WERI-Rb-1 (cell line): ENCODE measurements at regions not wholly inside any gene's neighbourhood (a gene's known extent, or its start where the extent isn't known, plus 50 kb on each side); places are given as distances from the start of the nearest gene placed in this dataset.

Source experiments
- DNase-seq: peaks from one replicate; pipeline ENCODE4 v3.0.0-alpha.2; 2020
- H3K27ac ChIP-seq: fragments of 250-450 bp; sonication (Bioruptor Pico); 2 replicates; pipeline ENCODE4 v1.5.1; 2020; ENCODE audit warnings: mild to moderate bottlenecking, moderate library complexity
- H3K27me3 ChIP-seq: fragments of 250-450 bp; sonication (Bioruptor Pico); 2 replicates; pipeline ENCODE4 v1.5.1; 2021; ENCODE audit warnings: mild to moderate bottlenecking, low read depth, moderate library complexity; ENCODE audit not compliant: insufficient read depth, severe bottlenecking
- H3K36me3 ChIP-seq: fragments of 250-450 bp; sonication (Bioruptor Pico); 2 replicates; pipeline ENCODE4 v1.5.1; 2020; ENCODE audit warnings: mild to moderate bottlenecking, moderate library complexity
- H3K4me3 ChIP-seq: 2 replicates; pipeline ENCODE4 v1.5.1; 2011; ENCODE audit warnings: low read depth, mild to moderate bottlenecking, control low read depth, low read length
- H3K9me3 ChIP-seq: fragments of 250-450 bp; sonication (Bioruptor Pico); 2 replicates; pipeline ENCODE4 v1.5.1; 2021; ENCODE audit warnings: mild to moderate bottlenecking, moderate library complexity; ENCODE audit not compliant: severe bottlenecking
- CTCF ChIP-seq: IDR thresholded peaks from 2 replicates; pipeline ENCODE4 v1.5.1; 2011; ENCODE audit warnings: low read depth, mild to moderate bottlenecking, control low read depth, inconsistent platforms, low read length

DNA sequence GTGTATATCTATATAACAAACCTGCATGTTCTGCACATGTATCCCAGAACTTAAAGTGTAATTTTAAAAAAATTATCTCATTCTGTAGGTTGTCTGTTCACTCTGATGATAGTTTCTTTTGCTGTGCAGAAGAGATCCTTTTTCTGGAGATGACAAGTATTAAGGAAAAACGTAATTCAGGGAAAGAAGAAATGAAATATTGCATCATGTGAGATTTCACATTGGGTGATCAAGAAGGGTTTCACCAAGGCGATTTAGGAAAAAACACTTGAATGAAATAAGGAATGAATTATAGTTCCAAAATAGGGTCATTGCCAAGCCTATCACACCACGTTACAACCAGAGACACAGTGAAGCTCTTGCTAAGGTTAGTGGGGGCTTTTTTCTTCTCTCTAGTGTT, 227.9 kb downstream of the HNRNPD start:
- no peaks in the 10 kb centered on the region for H3K36me3 ChIP-seq
- no peak for DNase-seq
- no peak overlapping the region for H3K4me3 ChIP-seq
- TF ChIP-seq CTCF = no peak
- H3K9me3 ChIP-seq = no peaks in the 10 kb centered on the region
- no peaks in the 10 kb centered on the region for H3K27me3 ChIP-seq
- no peak overlapping the region for H3K27ac ChIP-seq

DNA sequence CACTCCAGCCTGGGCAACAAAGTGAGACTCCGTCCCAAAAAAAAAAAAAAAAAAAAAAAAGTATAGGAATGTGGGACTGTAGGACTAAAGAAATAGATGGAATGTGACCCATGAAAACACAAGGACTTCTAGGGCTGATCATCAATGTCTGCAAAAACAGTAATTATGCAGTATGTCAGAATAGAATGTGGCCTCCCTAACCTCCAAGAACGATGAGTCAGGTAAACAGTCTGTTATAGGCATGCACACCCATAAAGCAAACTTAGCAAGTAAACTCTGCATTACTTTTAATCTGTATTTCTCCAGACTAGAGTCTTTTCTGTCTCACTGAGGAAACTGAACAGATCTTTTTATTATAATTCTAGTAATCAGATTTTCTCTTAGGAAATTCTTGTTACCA, 233.4 kb downstream of the HNRNPD start:
- Histone ChIP-seq H3K4me3 (no peak overlapping the region), H3K36me3 (no peaks in the 10 kb centered on the region), H3K9me3 (no peaks in the 10 kb centered on the region), H3K27ac (no peak overlapping the region), H3K27me3 (no peaks in the 10 kb centered on the region)
- no peak for DNase-seq
- no peak for TF ChIP-seq CTCF

GRCh38 chr4:82139287-82139686, 234.5 kb downstream of the HNRNPD start:
- Histone ChIP-seq H3K9me3 (no peaks in the 10 kb centered on the region), H3K4me3 (no peak overlapping the region), H3K27me3 (no peaks in the 10 kb centered on the region), H3K27ac (no peak overlapping the region), H3K36me3 (no peaks in the 10 kb centered on the region)
- TF ChIP-seq CTCF = no peak
- DNase-seq = no peak

DNA sequence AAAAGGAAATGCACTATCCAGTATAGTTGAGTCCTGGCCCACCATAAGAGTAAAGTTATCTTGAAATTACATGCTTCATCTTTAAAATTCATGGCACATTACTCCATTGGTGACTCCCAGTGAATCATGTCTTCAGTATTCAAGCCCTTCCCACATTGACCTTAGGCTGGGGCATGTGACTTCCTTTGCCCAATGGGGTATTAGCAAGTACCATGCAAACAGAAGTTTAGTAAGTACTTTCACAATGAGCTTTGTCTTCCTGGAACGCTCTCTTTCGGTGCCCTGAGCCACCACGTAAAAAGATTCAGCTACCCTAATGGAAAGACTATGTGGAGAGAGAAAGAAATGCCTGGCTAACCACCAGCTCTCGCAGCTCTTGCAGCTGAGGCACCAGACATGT, 235.4 kb downstream of the HNRNPD start:
- no peak for TF ChIP-seq CTCF
- Histone ChIP-seq H3K9me3 (no peaks in the 10 kb centered on the region), H3K36me3 (no peaks in the 10 kb centered on the region), H3K27ac (no peak overlapping the region), H3K4me3 (no peak overlapping the region), H3K27me3 (no peaks in the 10 kb centered on the region)
- no peak for DNase-seq

DNA sequence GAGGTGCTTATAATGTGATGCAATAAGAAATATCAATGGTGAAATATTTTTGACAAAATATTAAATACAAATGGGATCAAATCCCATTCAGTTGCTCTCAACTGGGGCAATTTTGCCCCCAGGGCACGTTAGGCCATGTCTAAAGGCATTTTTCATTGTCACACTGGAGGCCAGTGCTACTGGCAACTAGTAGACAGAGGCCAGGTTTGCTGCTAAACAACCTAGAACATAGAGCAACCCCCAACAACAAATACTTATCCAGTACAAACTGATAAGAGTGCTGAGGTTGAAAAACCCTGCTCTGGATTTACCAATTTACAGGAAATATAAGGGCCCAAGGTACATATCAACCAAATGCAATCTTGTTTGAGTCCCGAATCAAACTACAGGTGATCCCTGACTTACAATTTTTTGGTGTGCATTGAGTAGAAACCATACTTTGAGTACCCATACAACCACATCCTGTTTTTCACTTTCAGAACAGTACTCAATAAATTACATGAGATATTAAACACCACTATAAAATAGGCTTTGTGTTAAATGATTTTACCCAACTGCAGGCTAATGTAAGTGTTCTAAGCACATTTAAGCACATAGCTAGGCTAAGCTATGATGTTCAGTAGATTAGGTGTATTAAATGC, 237.5 kb downstream of the HNRNPD start:
- Histone ChIP-seq H3K27me3 (no peaks in the 10 kb centered on the region), H3K4me3 (no peak overlapping the region), H3K27ac (no peak overlapping the region), H3K9me3 (no peaks in the 10 kb centered on the region), H3K36me3 (no peaks in the 10 kb centered on the region)
- DNase-seq = no peak
- TF ChIP-seq CTCF = no peak

DNA sequence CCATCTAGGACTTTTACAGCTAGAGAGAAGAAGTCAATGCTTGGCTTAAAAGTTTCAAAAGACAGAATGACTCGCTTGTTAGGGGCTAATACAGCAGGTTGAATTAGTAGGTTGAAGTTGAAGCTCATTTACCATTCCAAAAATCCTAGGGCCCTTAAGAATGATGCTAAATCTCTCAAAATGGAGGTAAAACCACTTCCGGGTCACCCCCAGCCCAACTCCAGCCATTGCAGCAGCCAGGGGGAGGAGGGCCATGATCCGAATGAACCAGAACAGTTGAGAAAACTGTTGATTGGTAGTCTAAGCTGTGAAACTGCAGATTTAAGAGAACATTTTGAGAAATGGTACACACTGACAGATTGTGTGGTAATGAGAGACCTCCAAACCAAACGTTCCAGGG, 245.4 kb downstream of the HNRNPD start:
- TF ChIP-seq CTCF = no peak
- DNase-seq = no peak
- no peaks in the 10 kb centered on the region for H3K27me3 ChIP-seq

More for the DNA sequence above, 245.4 kb downstream of the HNRNPD start:
- no peak overlapping the region for H3K27ac ChIP-seq
- H3K4me3 ChIP-seq = no peak overlapping the region
- H3K36me3 ChIP-seq = no peaks in the 10 kb centered on the region
- H3K9me3 ChIP-seq = no peaks in the 10 kb centered on the region
